Jurkat, Clone E6-1 (cell line): ENCODE measurements at regions not wholly inside any gene's neighbourhood (a gene's known extent, or its start where the extent isn't known, plus 50 kb on each side); places are given as distances from the start of the nearest gene placed in this dataset.

Experiments used
- DNase-seq: peaks from one replicate; pipeline ENCODE4 v3.0.0-alpha.2; 2011; ENCODE audit warnings: low read depth, low spot score
- H3K4me3 ChIP-seq: 2 replicates; pipeline ENCODE4 v1.5.1; 2011; ENCODE audit warnings: mild to moderate bottlenecking, low read length, control low read depth, moderate library complexity

DNA sequence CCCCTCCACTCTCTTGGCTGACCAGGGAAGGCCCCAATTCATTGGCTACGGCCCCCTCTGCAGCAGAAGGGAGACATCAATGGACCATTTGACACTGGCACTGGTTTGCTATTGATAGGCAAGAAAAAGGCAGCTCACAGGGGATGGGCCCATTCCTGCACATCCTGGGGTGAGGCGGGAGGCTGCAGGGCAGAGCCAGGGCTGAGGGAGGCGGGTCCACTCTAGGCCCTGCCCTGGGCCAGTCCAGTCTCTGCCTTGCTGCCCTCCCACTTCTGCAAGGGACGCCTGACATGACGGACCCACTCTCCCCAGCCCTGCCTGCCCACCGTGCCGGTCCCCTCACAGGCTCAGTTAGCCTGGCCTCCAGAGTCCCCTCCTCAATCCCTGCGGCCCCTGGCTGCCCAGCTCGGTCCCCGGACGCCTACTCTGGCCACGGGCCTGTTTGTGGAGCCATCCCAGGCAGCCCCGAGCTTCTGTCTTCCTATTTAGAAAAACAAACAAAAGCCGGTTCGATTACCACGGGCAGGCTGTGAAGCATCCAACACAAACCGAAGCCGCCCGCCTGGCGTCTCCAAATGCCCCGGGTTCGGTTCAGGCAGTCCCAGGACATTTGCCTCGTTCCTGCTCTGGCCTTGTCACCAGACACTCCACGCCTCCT is 160.7 kb downstream of the IRX5 start:
- no peak overlapping the region for H3K4me3 ChIP-seq
- no peak for DNase-seq

DNA sequence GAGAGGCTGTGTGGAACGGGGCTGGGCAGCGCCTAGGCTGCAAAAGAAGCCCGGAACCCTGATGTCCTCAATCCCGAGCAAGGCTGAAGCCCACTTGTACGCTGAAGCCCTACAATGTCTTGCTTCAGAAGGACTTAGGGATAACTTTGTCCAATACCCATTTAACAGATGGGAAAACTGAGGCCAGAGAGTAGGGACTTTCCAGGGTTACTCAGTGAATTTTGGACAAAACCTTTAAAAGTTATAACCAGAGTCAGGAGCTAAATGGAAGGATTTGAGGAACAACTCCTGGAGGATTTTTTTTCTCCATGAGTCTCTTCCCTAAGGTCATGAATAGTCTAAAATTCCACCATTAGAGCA is 161.2 kb downstream of the IRX5 start:
- no peak for DNase-seq
- H3K4me3 ChIP-seq = no peak overlapping the region

DNA sequence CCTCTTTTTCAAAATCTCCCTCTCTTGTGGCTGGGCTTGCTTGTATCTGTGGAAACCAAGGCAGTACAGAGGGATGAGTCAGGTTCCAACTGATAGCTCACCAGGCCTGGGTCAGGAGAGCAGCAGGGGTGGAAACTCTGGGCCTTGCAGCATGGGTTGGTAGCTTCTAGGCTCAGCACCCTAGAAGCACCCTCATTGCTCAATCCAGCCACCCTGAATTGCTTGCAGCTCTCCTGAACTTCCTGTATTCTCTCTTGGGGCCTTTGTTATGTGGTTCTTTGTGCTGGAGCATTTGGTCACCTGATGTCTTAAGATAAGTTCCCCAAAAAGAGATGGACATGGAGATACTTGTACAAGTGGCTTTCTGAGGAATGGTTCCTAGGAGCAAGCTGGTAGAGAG is 169.4 kb downstream of the IRX5 start:
- peak; percentile 44 for DNase-seq
- no peak overlapping the region for H3K4me3 ChIP-seq

DNA sequence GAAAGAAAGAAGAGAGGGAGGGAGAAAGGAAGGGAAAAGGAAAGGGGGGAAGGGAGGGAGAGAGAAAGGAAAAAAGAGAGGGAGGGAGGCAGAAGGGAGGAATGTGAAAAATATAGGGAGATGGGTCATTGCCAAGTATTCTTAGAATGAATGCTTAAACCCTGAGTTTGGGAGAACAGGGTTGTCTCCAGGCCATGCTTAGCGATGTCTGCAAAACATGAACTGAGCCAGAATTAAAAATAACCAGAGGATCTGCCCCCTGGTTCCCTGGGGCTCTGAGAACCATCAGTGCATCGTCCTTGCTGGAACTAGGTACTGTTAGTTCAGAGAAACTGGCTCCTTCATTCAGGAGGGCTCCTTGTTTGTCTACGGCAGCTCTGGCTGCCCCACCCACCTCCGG is 170.4 kb downstream of the IRX5 start:
- DNase-seq = no peak

DNA sequence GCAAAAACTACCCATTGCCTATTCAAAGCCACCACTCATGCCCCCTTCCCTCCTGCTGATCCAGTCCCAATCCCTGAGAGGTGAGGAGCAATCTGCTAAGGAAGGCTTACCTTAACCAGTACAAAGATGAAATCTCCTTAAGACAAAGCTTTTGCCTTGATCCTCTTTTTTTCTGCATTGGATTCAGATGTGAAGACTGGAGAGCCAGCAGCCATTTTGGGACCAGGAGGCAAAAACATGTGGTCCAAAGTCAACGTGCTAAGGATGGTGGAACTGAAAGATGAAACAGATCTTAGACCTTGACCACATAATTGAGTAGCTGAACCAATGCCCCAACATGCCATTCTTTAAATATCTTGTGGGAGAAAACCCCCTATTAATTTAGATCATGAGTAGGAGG is 171.4 kb downstream of the IRX5 start:
- no peak overlapping the region for H3K4me3 ChIP-seq
- DNase-seq = no peak

More for the DNA sequence above, 170.4 kb downstream of the IRX5 start:
- H3K4me3 ChIP-seq = no peak overlapping the region

DNA sequence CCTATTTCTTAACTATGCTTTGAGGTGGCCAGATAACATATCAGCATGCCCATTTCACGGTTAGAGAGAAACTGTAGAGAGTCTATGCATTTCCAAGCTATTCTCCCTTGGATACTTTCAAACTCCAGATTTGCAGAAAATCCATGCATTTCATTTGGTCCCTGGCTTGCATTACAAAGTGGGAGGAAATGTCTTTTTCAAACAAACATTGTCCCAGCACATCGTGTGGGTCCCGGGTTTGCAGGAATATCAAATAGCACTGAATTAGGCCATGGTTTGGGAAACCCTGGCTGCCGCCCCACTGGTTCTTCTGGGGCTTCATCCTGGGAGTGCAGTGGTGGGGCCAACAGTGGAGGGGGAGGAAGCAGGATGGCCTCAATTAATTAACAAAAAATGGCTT is 171.9 kb downstream of the IRX5 start:
- DNase-seq = no peak
- no peak overlapping the region for H3K4me3 ChIP-seq

DNA sequence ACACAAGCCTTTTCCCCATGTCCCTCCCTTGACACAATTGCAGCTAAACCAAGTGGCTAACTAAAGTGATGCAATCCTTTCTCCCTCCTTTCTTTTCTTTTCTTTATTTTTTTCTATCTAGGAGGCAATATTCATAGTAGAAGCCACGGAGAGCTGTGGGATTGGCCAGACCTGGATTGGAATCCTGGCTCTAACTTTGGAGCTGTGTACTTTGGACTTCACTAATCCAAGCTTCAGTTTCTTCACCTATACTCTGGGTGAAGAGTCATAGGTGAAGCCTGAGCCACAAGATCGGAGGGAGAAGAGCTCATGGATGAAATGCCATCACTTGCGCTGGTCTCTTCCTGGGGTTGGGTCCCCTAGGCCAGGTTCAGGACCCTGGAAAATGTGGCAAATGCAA is 177.2 kb downstream of the IRX5 start:
- no peak overlapping the region for H3K4me3 ChIP-seq
- DNase-seq = no peak

DNA sequence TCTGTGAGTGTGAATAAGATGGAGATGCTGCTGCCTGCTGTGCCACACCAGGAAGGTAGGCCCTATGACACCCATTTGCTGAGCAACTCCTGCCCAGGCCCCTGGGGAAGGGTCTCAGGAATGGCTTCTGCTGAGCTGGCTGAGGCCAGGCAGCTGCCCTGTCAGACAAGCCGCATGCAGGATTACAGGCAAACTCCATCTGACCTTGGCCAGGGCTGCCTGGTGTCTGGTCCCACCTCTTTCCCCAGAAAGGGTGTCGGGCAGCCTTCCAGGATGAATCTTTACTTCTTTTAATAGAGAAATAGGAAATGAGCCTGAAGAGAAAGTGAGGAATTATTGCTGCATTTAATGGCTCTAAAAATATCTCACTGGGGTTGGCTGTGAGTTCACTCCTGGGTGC is 182.5 kb downstream of the IRX5 start:
- DNase-seq = no peak
- no peak overlapping the region for H3K4me3 ChIP-seq

DNA sequence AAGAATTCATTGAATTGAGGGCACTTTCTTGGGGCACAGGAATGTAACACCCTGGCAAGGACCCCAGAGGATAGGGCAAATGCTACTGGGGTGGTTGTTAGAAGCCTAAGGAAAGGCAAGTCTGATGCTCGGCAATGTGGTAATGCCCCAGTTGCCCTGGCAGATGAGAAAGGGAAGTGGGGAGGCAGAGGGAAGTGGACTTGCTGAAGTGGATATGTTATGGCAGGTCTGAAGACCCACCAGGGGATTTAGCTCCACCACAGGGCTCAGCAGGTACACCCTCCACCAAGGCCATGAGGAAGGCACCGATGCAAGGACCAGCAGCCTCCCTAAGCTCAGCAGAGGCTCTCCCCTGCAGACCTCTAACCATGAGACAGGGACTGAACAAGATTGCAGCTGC is 184.8 kb downstream of the IRX5 start:
- H3K4me3 ChIP-seq = no peak overlapping the region
- no peak for DNase-seq

DNA sequence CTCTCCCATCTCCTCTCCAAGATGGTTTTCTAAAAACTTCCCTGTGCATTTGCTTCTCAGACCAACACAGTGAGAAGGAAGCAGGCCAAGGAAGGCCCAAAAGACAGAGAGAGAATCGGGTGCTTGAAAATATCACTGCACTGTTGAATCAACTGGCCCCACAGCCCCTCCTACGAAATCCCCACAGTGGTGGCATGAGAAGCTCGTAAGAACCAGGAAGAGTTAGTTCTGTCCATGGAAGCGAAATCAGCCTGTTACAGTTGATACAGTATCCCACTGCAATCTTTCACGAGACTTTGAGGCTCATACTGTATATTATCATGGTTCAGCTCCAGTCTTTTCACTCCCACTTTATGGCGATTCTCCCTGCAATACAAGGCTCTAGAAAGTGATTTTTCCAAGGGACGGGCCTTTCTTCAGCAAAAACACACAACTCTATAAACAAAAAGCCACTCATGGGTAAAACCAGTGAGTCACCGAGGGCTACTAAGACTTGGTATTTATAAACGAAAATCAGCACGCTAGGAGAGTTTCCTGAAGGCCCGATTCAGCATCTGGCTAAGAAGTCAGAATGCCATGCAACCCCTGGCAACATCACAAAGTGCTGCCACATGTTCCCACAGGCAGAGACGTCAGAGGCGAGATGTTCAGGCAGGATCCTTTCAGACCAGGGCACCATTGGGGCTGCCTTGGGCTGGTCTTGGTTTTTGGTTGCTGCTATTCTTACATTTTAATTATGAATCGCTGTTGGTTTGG is 185.7 kb downstream of the IRX5 start:
- no peak for DNase-seq
- no peak overlapping the region for H3K4me3 ChIP-seq

DNA sequence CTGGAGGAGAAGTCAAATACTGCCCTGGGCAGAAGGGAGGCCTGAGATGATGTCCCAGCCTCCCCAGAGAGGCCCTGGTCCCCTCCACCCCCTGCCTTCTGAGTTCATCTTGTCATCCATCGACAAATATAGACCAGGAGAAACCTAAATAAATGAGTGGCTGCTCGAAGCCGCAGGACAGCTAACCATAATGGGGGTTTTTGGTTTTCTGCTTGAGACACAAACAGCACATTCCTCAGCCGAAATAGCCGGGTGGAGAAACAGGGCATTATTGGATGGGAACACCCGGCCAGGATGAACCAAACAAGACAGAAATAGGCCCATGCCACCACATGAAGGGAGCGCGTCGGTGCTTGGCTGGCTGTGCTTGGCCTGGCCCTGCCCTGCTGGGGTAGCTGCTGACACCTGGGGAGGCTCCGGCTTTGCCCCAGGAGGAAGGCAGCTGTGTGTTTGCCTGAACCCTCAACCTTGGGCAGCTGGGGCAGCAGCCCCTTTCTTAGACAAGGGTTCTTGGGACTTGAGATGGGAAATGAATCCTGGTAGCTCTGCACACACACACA is 188.1 kb downstream of the IRX5 start:
- no peak for DNase-seq
- no peak overlapping the region for H3K4me3 ChIP-seq

DNA sequence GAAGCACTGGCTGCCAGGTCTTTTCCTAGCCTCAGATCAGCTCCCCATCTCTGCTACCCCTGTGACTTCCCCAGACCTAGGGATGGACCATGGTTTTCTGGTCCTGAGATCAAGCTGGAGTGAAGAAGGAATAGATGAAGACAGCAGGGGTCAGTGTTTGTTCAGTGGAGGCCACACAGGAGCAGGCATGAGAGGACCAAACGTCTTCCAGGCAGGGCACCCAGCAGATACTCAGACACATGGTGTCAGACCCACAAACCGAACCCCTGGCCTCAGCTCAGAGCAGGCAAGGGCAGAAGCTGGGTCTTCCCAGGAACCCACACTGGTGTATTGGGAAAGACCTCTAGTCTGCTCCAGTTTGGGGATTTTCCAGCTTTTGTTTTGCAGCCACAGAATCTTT is 189.7 kb downstream of the IRX5 start:
- DNase-seq = no peak
- no peak overlapping the region for H3K4me3 ChIP-seq

DNA sequence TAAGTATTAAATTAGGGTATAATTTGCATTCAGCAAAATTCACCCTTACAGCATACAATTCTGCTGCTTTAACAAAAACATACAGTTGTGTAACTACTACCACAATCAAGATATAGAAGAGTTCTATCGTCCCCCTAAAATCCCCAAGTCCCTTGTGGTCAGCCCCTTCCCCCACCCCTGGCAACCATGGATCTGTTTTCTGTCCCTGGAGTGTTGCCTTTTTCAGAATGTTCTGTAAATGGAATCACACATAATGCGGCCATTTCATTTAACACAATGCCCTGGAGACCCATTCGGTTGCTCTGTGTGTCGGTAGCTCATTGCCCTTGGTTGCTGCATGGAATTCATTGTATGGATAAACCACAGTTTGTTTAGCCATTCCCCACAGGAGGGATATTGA is 190.2 kb downstream of the IRX5 start:
- H3K4me3 ChIP-seq = no peak overlapping the region
- DNase-seq = no peak

DNA sequence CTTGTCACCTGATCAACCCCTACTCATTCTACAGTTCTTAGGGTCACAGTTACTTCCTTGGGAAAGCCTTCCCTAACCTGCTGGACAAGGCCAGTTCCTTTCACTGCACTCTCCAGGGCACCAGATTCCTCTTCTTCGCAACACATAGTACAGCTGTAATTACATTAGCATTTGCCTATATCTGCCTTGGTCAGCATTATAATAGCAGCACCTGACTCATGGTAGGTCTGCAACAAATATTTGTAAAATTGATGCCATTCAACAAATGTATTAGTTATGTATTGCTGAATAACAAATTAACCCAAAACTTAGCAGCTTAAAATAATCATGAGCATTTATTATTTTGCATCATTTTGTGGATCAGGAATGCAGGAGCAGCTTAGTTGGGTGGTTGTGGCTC is 193.0 kb downstream of the IRX5 start:
- no peak for DNase-seq

DNA sequence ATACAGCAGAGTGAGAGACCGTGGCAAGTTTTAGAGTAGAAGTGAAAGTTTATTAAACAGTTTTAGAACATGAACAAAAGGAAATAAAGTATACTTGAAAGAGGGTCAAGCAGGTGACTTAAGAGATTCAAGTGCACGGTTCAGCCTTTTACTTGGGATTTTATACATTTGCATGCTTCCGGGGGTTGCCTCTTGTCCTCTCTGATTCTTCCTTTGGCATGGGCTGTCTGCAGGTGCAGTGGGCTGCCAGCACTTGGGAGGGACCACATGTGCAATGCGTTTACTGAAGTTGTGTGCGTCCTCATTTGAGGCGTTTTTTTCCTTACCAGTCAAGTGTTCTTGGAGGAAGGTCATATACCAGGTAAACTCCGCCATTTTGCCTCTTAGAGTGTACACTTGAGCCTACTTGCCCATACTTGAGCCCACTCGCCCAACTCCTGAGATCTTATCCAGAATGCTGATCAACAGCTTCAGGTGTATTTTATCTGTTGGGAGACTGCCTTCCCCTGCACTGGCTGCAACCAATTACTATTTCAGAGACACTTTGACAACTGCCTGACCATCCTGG is 195.2 kb downstream of the IRX5 start:
- no peak for DNase-seq

More for the DNA sequence above, 193.0 kb downstream of the IRX5 start:
- no peak overlapping the region for H3K4me3 ChIP-seq

DNA sequence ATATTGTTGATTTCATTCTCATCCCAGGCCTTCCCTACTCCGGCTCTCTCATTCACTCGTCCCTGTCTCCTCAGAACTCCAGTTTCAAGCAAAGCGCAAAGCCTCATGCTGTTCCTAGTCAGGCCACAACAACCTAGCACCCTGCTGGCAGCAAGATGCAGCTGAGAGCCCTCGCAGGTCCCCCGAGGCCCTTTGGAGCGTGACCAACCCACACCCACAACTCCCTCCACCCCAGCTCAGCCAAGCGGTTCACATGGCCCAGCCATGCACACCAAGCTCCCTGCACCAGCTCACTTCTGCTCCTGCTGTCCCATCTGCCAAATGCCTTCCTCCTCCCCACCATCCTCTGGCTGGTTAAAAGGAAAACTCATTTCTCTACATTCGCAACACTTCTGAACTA is 195.8 kb downstream of the IRX5 start:
- no peak overlapping the region for H3K4me3 ChIP-seq
- no peak for DNase-seq

More for the DNA sequence above, 195.2 kb downstream of the IRX5 start:
- no peak overlapping the region for H3K4me3 ChIP-seq

DNA sequence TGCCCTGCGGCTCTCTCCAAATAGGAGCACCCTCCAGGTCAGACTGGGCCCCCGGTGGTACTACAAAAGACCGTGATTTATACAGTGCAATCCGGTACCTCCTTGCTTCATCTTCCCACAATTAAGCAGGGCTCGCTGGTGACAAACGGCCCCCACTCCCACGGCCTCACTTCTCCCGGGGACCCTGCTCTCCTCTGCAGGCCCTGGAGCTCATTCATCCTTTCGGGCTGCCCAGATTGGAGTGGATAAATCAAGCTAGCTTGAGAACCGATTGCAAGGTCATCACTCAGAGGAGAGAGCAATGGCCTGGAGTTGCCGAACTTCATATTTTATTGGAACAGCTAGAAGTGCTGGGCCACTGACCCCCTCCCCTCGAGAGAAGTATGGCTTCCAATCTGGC is 193.5 kb upstream of the IRX6 start:
- no peak overlapping the region for H3K4me3 ChIP-seq
- no peak for DNase-seq

DNA sequence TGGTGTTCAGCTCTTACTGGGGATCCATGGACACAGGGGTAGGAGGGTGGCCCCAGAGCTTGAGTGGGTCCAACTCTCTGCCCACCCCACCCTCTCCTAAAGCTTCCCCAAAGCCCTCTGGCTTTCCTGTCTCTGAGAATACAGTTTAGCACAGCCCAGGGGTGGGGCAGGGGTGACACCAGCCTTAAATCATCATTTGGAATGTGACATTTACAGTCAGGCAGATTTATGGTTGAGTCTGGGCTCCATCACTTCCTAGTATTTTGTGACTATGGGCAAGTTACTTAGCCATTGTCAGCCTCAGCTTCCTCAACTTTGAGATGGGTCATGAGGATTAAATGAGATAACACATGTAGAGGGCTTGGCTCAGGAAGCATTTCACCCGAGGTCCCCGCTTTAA is 193.1 kb upstream of the IRX6 start:
- no peak overlapping the region for H3K4me3 ChIP-seq
- DNase-seq = no peak

DNA sequence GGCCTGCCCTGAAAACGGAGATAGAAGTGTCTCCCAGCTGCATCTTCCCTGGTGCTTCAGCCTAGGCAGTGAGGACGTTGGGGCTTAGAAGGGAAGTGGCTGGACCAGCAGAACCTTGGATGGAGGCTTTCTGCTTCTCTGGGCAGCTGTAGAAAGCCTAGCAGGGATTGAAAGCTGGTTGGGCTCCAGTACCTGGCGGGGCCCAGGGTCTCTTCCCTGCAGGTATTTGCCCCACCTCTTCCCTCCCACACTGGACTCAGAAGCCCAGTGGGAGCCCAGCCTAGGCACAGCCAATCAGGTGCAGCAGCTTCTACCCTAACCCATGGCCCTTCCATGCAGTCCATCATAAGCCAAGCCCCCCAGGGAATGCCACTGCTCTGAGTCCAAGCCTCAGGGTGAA is 190.3 kb upstream of the IRX6 start:
- no peak overlapping the region for H3K4me3 ChIP-seq
- no peak for DNase-seq

DNA sequence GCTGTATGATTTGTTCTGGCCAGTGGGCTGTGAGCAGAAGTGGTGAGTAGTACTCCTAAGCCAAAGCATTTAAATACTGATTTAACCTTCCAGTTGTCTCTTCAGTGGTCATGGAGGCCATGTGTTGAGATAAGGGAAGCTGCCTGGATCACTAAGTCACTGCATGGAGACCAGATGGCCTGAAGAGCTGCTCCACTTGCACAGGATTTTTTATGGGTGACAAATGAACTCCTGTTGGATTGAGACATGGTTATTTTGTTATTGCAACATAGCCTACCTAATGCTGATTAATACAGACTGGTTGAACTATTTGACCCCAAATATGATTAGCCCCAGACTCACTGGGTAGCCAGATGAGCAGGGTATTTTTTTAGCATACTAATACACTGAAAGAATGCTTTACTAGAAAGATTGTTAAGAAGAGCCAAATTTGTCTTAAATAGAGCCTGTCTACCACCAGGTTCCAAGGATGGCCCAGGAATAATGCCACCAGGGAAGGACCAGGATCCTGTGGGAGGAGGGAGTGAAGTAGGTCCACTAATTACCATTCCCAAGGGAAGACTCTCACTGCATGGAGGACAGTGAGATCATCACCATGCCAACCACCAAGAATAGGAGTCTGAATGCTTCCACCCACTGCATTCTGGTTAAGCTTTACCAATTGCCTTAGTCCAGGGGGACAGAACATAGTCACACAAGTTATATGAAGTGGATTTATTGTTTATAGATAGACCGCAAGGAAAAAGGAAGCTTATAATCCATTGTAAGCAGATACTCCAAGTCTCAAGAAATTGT is 187.4 kb upstream of the IRX6 start:
- DNase-seq = no peak
- no peak overlapping the region for H3K4me3 ChIP-seq
